Heart left ventricle (tissue), 13 donors: ENCODE measurements at regions not wholly inside any gene's neighbourhood (a gene's known extent, or its start where the extent isn't known, plus 50 kb on each side); places are given as distances from the start of the nearest gene placed in this dataset.

ENCODE experiments used
- POLR2A ChIP-seq, 2 donors: fragments of 450-650 bp; IDR thresholded peaks; one replicate each; pipeline ENCODE4 v1.6.1; 2017; ENCODE audit warnings: antibody characterized with exemption in 2 of 2, mild to moderate bottlenecking in 2 of 2, moderate library complexity in 2 of 2
- TF ChIP-seq, protein P1 (sequence below), 12 donors: fragments of 200-600 bp; sonication (generic) in 4 of 12; IDR thresholded peaks; one replicate each; pipeline versions ENCODE4 v1.5.0 to v1.8.0; 2018 to 2022; ENCODE audit warnings: antibody characterized with exemption in 12 of 12, mild to moderate bottlenecking in 5 of 12
- donor health status: ischemic (EF 13 %, LVEDD 7.1; RV severe dilation, severe dysfunction).
- donor health status: DM: no; HTN: yes; CAD: no.
- donor health status: DM: no; HTN: no; CAD: no.
- donor health status: ischemic (EF 25% LVEDD 6.9; RV normal size, moderate dysfunction).
- donor health status: ischemic (EF 25% LVEDD 5.7; RV mildly dilated, moderate dysfunction).
- donor health status: ischemic (EF 35%, LVEDD 5.7; RV mildly dilated, moderate dysfunction).
- donor health status: nonischemic (EF 11% LVEDD 7.7; RV severe dilation, severe dysfunction).
- donor health status: DM: yes; HTN: yes; CAD: no.
- donor health status: PGD.
- donor health status: ischemic (EF 29% LVEDD 5.4; RV normal size, mild dysfunction).
- donor health status: nonischemic (EF 23%, LVEDD 6.1; RV moderate dilation, normal function).

DNA sequence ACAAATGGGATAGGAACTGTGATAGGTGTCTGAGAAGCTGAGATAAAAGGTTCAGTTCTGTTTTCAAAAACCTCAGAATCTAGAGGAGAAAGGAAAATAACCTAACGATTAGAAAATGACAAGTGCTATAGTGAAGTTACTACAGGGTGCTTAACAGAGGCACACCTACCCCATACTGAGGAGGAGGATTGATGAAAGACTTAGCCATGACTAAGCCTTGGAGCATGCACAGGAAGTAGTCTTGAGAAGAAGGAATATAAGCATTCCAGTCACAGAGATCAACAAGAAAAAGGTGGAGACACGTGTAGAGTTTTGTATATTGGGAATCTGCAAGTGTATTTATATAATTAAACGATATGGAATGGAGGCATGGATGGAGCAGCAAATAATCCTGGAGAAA, 1225.5 kb upstream of the CELF2 start:
- no peak for TF ChIP-seq POLR2A (IDR thresholded peaks at IDR 0.05)
- TF ChIP-seq, protein P1, sequence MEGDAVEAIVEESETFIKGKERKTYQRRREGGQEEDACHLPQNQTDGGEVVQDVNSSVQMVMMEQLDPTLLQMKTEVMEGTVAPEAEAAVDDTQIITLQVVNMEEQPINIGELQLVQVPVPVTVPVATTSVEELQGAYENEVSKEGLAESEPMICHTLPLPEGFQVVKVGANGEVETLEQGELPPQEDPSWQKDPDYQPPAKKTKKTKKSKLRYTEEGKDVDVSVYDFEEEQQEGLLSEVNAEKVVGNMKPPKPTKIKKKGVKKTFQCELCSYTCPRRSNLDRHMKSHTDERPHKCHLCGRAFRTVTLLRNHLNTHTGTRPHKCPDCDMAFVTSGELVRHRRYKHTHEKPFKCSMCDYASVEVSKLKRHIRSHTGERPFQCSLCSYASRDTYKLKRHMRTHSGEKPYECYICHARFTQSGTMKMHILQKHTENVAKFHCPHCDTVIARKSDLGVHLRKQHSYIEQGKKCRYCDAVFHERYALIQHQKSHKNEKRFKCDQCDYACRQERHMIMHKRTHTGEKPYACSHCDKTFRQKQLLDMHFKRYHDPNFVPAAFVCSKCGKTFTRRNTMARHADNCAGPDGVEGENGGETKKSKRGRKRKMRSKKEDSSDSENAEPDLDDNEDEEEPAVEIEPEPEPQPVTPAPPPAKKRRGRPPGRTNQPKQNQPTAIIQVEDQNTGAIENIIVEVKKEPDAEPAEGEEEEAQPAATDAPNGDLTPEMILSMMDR (IDR thresholded peaks at IDR 0.05) = no peak
